NT2/D1 (cell line): ENCODE measurements at regions not wholly inside any gene's neighbourhood (a gene's known extent, or its start where the extent isn't known, plus 50 kb on each side); places are given as distances from the start of the nearest gene placed in this dataset.

Experiments used
- DNase-seq: peaks from one replicate; pipeline ENCODE4 v3.0.0-alpha.2; 2011; ENCODE audit warnings: low read depth, low spot score
- H3K27me3 ChIP-seq: 2 replicates; pipeline ENCODE4 v1.6.0; 2011; ENCODE audit warnings: mild to moderate bottlenecking; ENCODE audit not compliant: insufficient read length, insufficient read depth
- H3K36me3 ChIP-seq: 2 replicates; pipeline ENCODE4 v1.6.1; 2011; ENCODE audit warnings: mild to moderate bottlenecking, low read length, mixed read lengths; ENCODE audit not compliant: insufficient read depth, insufficient read length
- H3K4me1 ChIP-seq: 2 replicates; pipeline ENCODE4 v1.5.1; 2011; ENCODE audit not compliant: insufficient read depth, insufficient read length
- H3K4me3 ChIP-seq: 2 replicates; pipeline ENCODE4 v1.5.1; 2011; ENCODE audit warnings: low read depth; ENCODE audit not compliant: insufficient read length
- H3K9ac ChIP-seq: 2 replicates; pipeline ENCODE4 v1.6.0; 2011; ENCODE audit warnings: low read depth; ENCODE audit not compliant: insufficient read length
- H3K9me3 ChIP-seq: 2 replicates; pipeline ENCODE4 v1.5.1; 2011; ENCODE audit warnings: mild to moderate bottlenecking, low read length; ENCODE audit not compliant: insufficient read depth
- SUZ12 ChIP-seq: IDR thresholded peaks from 2 replicates; pipeline ENCODE4 v1.6.1; 2011; ENCODE audit not compliant: insufficient read length, insufficient read depth; ENCODE audit errors: extremely low read depth
- YY1 ChIP-seq: IDR thresholded peaks from 2 replicates; pipeline ENCODE4 v1.6.1; 2011; ENCODE audit not compliant: insufficient read length, insufficient read depth
- ZNF274 ChIP-seq: IDR thresholded peaks from 2 replicates; pipeline ENCODE4 v1.6.1; 2011; ENCODE audit warnings: mild to moderate bottlenecking, low read depth, low read length

DNA sequence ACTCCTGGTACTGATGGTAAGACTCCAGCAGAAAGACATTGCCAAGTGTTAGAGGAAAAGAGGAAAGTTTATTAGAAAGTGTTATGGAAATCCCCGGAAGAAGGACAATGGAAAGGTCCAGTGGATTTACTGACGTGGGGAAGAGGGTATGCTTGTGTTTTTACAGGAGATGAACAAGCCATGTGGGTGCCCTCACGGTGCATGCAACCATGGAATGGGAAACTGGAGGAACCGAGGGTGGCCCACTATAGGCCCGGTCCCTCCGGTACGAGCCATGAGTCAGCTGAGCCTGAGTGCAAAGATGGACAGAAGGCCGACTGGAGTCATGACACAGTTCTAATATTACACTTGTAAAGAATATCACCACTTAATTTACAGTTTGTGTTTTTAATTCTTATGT lies 123.3 kb upstream of the ZCCHC13 start:
- DNase-seq, result no peak
- TF ChIP-seq YY1 (no peak), SUZ12 (no peak), ZNF274 (no peak)

DNA sequence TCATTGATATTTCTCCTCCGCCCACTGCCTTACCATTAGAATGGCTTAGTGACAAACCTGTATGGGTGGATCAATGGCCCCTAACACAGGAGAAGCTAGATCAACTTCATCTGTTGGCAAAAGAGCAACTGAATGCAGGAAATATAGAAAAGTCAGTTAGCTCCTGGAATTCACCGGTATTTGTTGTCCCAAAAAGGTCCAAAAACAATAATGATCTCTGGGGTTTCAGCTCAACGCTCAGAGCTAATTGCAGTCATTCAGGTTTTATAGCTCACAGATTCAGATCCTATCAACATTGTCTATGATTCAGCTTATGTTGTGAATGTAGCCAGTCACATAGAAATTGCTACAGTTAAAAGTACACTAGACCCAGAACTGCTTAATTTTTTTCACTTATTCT lies 124.0 kb upstream of the ZCCHC13 start:
- Histone ChIP-seq H3K9ac (no peak overlapping the region), H3K4me3 (no peak overlapping the region), H3K9me3 (no peaks in the 10 kb centered on the region), H3K4me1 (no peaks in the 10 kb centered on the region), H3K36me3 (no peaks in the 10 kb centered on the region), H3K27me3 (peaks cover 13% of the 10 kb centered on the region)
- TF ChIP-seq ZNF274 (no peak), YY1 (no peak), SUZ12 (no peak)
- DNase-seq, result no peak

More for the DNA sequence above, 123.3 kb upstream of the ZCCHC13 start:
- Histone ChIP-seq H3K9ac (no peak overlapping the region), H3K9me3 (no peaks in the 10 kb centered on the region), H3K4me1 (no peaks in the 10 kb centered on the region), H3K36me3 (no peaks in the 10 kb centered on the region), H3K27me3 (peaks cover 13% of the 10 kb centered on the region), H3K4me3 (no peak overlapping the region)

DNA sequence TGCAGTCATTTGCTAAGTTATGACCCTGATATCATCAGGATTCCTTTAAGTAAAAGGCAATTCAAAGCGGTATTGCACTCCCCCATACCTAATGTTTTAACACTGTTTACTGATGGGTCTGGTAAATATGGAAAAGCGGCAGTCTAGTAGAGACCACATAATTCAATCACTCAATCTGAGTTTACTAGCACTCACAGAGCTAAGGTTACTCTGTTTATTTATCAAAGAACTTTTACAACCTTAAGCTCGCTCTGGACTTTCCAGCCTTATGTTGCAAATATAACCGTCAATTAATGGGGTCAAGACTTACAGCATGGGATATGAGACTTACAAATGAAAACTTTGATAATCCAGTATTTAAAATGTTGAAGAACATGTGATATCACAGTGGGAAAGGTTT lies 124.5 kb upstream of the ZCCHC13 start:
- H3K9ac ChIP-seq, result no peak overlapping the region
- TF ChIP-seq YY1, result no peak
- TF ChIP-seq SUZ12, result no peak
- no peak for TF ChIP-seq ZNF274
- H3K27me3 ChIP-seq, result peaks cover 13% of the 10 kb centered on the region
- DNase-seq, result no peak
- no peaks in the 10 kb centered on the region for H3K36me3 ChIP-seq
- no peaks in the 10 kb centered on the region for H3K4me1 ChIP-seq
- no peaks in the 10 kb centered on the region for H3K9me3 ChIP-seq
- no peak overlapping the region for H3K4me3 ChIP-seq

DNA sequence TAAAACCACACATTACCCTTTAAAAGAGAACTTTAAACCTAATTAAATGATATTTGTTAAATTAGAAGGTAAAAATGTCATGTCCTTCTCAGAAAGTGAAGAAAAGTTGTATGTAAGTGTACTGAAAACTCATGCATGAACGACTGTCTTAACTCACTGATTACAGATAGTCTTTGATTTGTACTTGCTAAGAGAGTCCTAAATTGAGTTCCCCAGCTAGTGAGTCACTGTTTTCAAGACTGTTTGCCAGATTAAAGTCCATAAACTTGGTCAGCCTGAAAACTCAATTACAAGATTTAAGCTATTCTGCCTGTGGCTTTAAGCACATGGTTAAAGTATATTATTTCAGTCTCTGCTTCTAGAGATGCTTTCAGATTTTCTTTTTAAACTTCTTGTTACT lies 124.9 kb upstream of the ZCCHC13 start:
- Histone ChIP-seq H3K27me3 (peaks cover 13% of the 10 kb centered on the region), H3K4me1 (no peaks in the 10 kb centered on the region), H3K9ac (no peak overlapping the region), H3K36me3 (no peaks in the 10 kb centered on the region), H3K4me3 (no peak overlapping the region), H3K9me3 (no peaks in the 10 kb centered on the region)
- no peak for DNase-seq
- TF ChIP-seq ZNF274 (no peak), SUZ12 (no peak), YY1 (no peak)

DNA sequence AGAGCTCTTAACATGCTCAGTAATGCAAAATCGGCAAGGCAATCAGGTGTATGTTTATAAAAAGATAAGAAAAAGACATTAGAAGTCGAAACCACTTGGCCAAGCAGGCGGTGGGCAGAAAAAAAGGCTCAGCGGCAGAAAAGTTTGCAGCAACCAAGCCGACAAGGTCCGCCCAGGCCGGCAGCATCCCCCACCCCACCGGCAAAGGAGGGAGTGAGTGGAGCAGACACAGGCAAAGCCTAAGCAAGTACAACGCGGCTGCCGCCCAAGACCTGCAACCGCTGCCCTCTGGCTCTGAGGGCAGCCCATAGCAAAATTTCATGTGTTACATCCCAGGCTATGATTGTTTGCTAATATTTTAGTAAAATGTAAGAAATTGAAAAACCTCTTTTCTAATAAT lies 125.4 kb upstream of the ZCCHC13 start:
- DNase-seq, result no peak
- H3K4me3 ChIP-seq, result no peak overlapping the region

DNA sequence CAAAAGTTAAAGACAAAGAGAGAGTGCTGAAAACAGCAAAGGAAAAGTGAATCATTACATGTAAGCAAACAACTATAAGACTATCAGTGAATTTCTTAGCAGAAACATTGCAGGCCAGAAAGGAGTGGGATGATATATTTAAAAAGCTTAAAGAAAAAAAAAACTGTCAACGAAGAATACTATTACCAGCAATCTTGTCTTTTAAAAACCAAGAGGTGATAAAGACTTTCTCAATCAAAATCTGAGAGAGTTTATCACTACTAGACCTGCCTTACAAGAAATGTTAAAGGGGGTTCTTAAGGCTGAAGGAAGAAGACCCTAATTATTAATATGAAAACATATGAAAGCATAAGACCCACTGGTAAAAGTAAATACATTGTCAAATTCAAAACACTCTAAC lies 132.5 kb upstream of the ZCCHC13 start:
- no peak for DNase-seq
- Histone ChIP-seq H3K4me3 (no peak overlapping the region), H3K27me3 (no peaks in the 10 kb centered on the region), H3K9me3 (peaks cover 18% of the 10 kb centered on the region), H3K9ac (no peak overlapping the region), H3K36me3 (no peaks in the 10 kb centered on the region), H3K4me1 (no peaks in the 10 kb centered on the region)
- no peak for TF ChIP-seq SUZ12
- no peak for TF ChIP-seq ZNF274
- TF ChIP-seq YY1, result no peak

More for the DNA sequence above, 125.4 kb upstream of the ZCCHC13 start:
- Histone ChIP-seq H3K4me1 (no peaks in the 10 kb centered on the region), H3K9me3 (no peaks in the 10 kb centered on the region), H3K27me3 (peaks cover 13% of the 10 kb centered on the region), H3K36me3 (no peaks in the 10 kb centered on the region), H3K9ac (no peak overlapping the region)
- no peak for TF ChIP-seq ZNF274
- no peak for TF ChIP-seq YY1
- no peak for TF ChIP-seq SUZ12

DNA sequence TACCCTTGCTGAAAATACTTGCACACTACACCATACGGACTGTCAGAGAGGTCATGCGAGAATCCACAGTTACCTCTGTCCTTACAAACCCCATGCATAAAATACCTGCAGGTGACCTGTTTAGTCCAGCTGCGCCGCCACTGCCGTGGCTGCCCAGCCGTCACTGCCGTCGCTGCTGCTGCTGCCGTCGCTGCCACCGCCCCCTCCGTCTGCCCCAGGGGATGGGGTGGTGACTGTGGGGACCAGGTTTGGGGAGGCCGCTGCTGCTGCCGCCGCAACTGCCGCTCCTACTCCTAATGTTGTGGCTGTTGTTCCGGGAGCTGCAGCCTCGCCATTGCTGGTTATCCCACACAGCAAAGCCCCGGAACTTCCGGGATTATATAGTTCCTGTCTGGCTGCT lies 141.8 kb upstream of the ZCCHC13 start:
- no peak overlapping the region for H3K9ac ChIP-seq
- TF ChIP-seq YY1 (no peak), SUZ12 (no peak), ZNF274 (no peak)
- H3K36me3 ChIP-seq, result no peaks in the 10 kb centered on the region
- no peak overlapping the region for H3K4me3 ChIP-seq
- no peaks in the 10 kb centered on the region; the same call in 1 of the 2 replicates for H3K9me3 ChIP-seq
- DNase-seq, result no peak
- H3K4me1 ChIP-seq, result no peaks in the 10 kb centered on the region
- no peaks in the 10 kb centered on the region for H3K27me3 ChIP-seq
